GM18517 (cell line): ENCODE measurements at regions not wholly inside any gene's neighbourhood (a gene's known extent, or its start where the extent isn't known, plus 50 kb on each side); places are given as distances from the start of the nearest gene placed in this dataset.
A peak's percentile ranks its signal among the peaks of the same experiment; 100 is the strongest.

ENCODE experiments used
- ATAC-seq: cut with Tn5 transposase; IDR thresholded peaks from one replicate; pipeline ENCODE4 v1.9.1; 2021; ENCODE audit warnings: mild to moderate bottlenecking, moderate library complexity; ENCODE audit not compliant: unreplicated experiment

GRCh38 chr6:149211046-149211571 lies 106.4 kb upstream of the TAB2 start:
- peak; percentile 75 for ATAC-seq

- no peak for ATAC-seq
Observed at GRCh38 chr6:149212206-149212605, 105.3 kb upstream of the TAB2 start.

GRCh38 chr6:149212892-149213801 lies 104.4 kb upstream of the TAB2 start:
- ATAC-seq, result no peak

GRCh38 chr6:149213829-149214228 lies 103.7 kb upstream of the TAB2 start:
- ATAC-seq, result no peak

- no peak for ATAC-seq
Observed at GRCh38 chr6:149216459-149216858, 101.1 kb upstream of the TAB2 start.

- ATAC-seq, result peak; percentile 74
Observed at GRCh38 chr6:149217466-149217888, 100.0 kb upstream of the TAB2 start.

- ATAC-seq, result no peak
Observed at GRCh38 chr6:149218471-149218870, 99.0 kb upstream of the TAB2 start.

GRCh38 chr6:149218915-149219314 lies 98.6 kb upstream of the TAB2 start:
- ATAC-seq, result no peak

GRCh38 chr6:149220882-149221773 lies 96.4 kb upstream of the TAB2 start:
- no peak for ATAC-seq

GRCh38 chr6:149221774-149222070 lies 95.8 kb upstream of the TAB2 start:
- ATAC-seq, result no peak

- ATAC-seq, result no peak
Observed at GRCh38 chr6:149223120-149223903, 94.2 kb upstream of the TAB2 start.

GRCh38 chr6:149223904-149224351 lies 93.6 kb upstream of the TAB2 start:
- no peak for ATAC-seq

GRCh38 chr6:149224399-149224798 lies 93.1 kb upstream of the TAB2 start:
- ATAC-seq, result no peak

- no peak for ATAC-seq
Observed at GRCh38 chr6:149225370-149225769, 92.1 kb upstream of the TAB2 start.

- ATAC-seq, result no peak
Observed at GRCh38 chr6:149225946-149226345, 91.6 kb upstream of the TAB2 start.

- no peak for ATAC-seq
Observed at GRCh38 chr6:149227796-149228195, 89.7 kb upstream of the TAB2 start.

- no peak for ATAC-seq
Observed at GRCh38 chr6:149228311-149228955, 89.1 kb upstream of the TAB2 start.

GRCh38 chr6:149229096-149229495 lies 88.4 kb upstream of the TAB2 start:
- ATAC-seq, result no peak

- ATAC-seq, result no peak
Observed at GRCh38 chr6:149230712-149231460, 86.6 kb upstream of the TAB2 start.

GRCh38 chr6:149231778-149232177 lies 85.7 kb upstream of the TAB2 start:
- ATAC-seq, result no peak
